ENCODE measurements at regions not wholly inside any gene's neighbourhood (a gene's known extent, or its start where the extent isn't known, plus 50 kb on each side); places are given as distances from the start of the nearest gene placed in this dataset.

DNA sequence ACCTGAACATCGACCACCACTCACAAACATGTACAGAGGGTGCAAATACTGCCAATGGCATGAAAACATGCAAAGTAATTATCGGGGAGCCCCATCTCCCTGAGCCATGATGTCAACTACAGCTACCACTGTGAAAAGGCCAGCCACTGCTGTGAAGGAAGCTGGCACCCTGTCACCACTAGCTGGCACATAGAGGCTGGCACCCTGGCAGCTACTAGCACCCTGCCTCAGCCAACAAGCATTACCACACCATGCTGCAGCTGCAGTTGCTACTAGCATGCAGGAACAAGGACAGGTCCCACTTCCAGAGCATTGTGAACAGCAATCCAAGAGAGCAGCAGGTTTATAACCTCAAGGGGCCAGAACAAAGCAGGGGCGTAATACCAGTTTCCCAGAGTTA lies 81.4 kb downstream of the PRR32 start:
- no peak for TF ChIP-seq POLR2A (IDR thresholded peaks at IDR 0.05)
- TF ChIP-seq, protein P1, sequence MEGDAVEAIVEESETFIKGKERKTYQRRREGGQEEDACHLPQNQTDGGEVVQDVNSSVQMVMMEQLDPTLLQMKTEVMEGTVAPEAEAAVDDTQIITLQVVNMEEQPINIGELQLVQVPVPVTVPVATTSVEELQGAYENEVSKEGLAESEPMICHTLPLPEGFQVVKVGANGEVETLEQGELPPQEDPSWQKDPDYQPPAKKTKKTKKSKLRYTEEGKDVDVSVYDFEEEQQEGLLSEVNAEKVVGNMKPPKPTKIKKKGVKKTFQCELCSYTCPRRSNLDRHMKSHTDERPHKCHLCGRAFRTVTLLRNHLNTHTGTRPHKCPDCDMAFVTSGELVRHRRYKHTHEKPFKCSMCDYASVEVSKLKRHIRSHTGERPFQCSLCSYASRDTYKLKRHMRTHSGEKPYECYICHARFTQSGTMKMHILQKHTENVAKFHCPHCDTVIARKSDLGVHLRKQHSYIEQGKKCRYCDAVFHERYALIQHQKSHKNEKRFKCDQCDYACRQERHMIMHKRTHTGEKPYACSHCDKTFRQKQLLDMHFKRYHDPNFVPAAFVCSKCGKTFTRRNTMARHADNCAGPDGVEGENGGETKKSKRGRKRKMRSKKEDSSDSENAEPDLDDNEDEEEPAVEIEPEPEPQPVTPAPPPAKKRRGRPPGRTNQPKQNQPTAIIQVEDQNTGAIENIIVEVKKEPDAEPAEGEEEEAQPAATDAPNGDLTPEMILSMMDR (IDR thresholded peaks at IDR 0.05) = no peak
